HG03342 (cell line): ENCODE measurements at regions not wholly inside any gene's neighbourhood (a gene's known extent, or its start where the extent isn't known, plus 50 kb on each side); places are given as distances from the start of the nearest gene placed in this dataset.
"Not testable (repeated sequence)": the region's sequence is repeated elsewhere in the genome, so short reads cannot be mapped to it uniquely, and the experiment has no call there.

Source experiments
- ATAC-seq: cut with Tn5 transposase; IDR thresholded peaks from one replicate; pipeline ENCODE4 v1.9.1; 2021; ENCODE audit warnings: mild to moderate bottlenecking, moderate library complexity; ENCODE audit not compliant: unreplicated experiment

DNA sequence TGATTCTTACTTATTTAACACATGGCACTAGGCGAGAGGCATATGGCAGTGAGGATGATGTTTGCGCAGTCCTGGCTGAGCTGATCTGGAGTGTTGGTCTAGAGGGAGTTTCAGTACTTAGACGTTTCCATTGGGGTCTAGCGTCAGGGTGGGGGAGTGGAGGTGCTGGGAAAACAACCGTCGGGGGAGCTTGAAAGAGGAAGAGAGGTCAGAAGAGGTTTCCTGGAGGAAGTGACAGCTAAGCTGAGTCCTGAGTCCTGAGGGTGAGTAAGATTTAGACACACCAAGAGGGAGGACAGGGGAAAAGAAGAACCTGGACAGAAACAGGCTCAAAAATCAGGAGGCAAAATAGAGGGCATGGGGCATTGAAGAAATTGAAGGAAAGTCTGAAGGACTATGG is 81.4 kb downstream of the ALOX5AP start:
- no peak for ATAC-seq

DNA sequence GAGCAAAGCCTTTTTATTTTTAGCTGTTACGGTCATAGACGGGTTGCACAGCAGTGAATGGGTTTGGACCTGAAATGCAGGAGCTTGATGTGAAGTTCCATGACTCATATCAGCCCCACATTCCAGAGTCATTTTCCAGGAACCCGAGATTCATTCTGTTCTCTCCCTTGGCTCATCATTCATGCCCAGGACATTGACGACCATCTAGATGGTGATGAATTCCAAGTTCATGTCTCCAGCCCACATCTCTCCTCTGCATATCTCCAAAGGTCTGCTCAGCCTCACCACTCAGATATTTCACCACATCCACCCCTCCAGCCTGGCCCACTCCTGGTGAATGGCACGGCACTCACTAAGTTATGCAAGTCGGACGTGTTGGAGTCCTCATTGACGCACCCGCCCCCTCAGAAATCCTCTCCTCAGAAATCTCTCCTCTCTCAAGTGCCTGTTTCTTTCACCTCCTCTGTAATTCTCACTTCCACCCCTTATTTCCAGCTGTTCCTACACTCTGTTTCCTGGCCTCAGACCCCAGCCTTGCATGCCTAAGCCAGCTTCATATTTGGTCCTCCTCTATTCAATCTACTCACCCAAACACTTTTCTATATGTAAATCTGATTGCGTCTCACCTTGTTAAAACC is 83.1 kb downstream of the ALOX5AP start:
- ATAC-seq, result no peak

DNA sequence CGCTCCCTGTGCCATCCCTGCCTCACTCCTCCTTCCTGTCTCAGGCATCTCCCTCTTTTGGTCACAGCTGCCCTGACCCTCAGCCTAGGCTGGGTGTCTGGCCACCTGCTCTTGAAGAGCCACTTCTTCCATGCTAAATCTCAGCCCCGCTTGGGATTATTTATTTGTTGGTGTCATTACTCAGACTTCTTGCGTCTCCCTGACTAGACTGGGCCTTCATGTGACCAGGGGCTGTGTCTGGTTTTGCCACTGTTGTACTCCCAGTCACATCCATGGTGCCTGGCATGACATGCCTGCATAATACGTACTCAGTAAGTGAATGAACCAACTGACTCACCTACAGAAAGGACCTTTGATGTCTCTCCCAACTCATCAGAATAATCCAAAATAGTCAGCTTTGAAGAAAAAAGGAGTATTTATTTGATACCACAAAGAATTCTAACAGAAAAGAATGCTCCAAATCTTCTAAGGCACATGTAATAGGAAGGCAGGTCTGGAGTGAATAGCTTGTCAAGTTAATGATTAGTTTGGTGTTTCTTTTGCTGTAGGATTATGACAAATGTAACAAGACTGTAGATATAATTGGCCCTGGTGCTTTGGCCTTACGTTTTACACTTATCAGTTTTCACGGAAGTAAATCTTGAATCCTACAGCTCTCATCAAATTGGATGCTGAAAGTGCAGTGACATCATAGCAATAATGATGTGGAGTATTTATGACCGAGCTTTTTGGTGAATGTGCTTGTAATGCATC is 84.0 kb downstream of the ALOX5AP start:
- ATAC-seq, result no peak

DNA sequence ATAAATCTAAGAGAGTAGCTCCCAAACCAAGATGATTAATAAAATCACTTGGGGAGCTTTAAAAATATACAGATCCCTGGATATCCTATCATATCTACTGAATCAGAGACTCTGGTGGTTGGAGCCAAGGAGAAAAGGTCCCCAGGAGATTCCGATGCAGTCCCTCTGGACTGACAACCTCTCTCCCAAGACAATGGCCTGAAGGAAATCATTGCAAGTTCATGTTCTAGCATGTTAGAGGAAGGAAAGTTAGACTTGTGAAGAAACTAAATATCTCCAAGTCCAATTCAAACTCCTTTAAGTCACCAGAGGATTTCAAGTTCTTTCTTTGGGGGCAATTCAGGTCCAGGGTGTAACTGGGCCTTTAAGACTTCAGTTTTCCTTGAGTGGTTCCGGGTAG is 84.7 kb upstream of the MEDAG start:
- no peak for ATAC-seq

DNA sequence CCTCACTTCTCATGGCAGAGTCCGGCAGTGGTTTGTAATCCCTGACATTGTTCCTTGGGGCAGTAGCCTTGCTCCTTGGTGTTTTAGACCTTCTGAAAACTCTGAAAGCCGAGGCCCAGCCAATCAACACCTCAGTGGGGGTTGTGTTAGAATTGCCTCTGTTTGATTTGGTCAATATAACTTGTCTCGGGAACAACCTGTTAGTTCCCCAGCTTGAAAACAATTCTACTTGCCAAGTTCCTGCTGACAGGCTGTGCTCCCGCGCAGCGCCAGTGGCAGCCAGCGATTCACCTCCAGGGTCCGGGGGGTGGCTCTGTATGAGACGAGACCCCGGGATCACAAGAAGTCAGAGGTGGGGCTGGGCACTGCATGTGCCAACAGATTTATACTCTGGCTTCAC is 81.4 kb upstream of the MEDAG start:
- no peak for ATAC-seq

DNA sequence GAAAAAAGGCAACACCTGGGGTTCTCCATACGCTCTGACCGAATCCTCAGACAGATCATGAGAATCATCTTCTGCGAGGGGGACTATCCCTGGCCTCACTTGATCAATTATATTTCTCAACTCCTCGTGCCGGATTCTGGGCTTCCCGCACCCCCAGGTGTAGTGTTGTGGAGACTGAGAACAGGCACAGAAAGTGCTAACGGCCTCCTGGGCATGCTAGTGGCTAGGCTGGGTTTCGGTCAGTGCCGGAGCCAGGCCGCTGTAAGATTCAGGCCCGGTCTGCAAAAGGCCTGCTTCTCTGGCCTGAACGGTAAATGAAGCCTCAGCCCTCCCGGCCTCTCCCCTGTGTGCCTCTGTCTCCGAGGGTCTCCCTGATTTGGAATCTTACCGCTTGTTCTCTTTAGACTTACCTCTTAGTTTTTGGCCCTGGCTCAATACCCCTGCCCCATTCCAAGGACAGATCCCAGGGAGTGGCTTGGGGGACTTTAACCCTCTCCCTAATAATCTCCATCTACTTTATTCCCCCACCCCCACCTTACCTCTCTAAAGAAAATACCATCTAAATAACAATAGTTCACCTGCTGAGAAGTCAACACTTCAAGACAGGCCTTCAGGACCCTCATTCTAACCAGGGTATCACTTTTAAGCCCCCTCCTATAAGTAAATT is 79.0 kb upstream of the MEDAG start:
- ATAC-seq, result no peak

DNA sequence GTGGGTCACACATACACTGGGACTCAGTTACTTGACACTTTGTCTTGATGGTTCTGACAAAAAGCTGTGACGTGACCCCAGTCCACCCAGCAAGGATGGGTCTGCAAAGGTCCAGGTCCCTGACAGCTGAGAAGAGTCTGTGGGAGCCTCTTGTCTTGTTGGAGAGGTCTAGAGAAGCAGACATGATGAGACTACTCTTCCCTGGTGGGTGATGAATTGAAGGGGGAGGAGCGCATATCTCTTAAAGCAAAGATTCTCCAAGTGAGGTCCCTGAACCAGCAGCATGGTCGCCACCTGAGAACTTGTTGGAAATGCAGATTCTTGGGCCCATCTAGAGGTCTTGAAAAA is 78.5 kb upstream of the MEDAG start:
- ATAC-seq, result no peak

DNA sequence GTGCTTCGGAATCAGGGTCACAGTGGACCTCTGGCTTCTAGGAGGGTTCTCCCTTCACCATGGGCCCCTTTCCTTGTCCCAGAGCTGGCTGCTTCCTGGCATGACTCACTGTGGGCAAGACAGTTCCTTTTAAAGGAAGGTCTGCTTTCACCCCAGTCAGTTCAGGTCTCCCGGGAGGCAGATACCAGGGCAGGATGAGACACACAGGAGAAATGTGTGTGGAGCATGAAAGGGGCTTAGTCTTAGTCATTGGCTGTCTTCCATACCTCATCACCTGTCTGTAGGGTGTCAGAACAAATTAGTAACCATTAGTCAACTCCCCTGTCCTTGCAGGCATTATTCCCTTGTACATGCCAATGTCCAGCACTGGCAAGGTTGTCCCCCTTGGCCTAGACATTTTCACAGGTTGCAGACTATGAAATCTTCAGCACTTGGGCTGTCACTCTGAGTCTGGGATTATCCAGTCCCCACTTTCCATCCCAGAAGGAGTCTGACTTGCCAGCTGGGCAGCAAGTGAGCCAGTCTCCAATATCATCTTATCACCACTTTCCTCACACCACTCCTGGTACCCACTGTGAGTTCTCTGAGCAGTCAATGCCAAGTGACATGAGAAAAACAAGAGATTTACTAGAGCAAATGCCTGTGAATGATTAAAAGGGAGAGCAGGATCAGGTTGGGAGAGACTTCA is 76.8 kb upstream of the MEDAG start:
- ATAC-seq, result no peak

DNA sequence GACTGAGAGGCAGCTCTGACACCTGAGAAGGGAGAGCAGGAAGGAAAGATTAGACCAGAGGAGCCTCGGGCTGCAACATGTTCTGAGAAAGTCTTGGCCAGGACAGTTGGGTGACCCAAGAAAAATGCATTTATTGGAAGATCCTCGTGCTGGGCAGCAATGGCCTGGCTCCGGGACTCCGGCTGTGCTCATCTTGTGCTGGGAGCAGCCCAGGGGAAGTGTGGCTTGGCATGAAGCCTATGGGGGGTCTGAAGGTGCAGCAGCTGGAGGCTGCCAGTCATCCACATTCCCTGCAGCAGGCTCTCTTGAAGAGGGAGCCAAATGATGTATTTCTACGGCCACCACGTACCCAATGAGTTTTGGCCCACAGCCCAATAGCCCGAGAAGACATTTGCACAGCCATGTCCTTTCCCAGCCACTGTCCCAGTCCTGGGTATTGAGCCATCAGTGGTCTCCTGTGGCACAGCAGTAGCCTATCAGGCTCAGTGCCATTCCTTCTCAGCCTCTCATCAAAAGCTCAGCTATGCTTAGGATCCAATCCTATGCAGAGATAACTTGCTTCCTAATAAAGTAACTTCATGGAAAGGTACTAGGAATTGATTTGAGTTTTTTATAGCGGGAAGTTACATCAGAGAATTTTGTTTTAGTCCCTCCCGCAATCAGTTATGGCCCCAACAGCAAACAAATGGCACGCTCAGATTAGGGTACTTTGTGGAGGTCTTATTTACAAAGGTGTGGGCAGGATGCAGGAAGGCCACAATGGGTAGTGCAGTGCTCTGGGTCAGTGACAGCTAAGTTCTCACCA is 76.0 kb upstream of the MEDAG start:
- ATAC-seq, result no peak

DNA sequence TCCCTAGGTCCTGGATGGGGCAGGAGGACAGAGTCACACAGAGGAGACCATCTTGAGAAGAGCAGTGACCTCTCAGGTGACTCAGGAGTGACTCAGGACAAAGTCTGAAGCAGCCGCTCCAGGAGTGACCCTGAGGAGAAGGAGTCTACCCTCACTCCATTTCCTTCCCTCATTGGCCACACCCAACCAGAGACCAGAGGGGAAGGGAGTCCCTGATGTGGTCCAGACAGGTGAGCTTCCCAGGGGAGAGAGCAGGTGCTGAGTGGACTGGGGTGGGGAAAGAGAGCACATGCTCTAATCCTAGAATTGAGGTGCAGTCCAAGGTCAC is 75.5 kb upstream of the MEDAG start:
- no peak for ATAC-seq

DNA sequence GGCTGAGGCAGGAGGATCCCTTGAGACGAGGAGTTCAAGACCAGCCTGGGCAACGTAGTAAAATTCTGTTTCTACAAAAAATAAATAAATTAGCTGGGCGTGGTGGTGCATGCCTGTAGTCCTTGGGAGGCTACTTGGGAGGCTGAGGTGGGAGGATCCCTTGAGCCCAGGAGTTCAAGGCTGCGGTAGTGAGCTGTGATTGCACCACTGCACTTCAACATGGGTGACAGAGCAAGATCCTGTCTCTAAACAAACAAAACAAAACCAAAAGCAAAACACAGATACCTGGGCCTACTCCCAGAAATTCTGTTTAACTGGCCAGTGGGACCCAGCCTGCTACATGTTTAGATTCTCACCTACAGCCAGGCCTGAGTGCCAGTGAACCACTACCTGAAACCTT is 74.6 kb upstream of the MEDAG start:
- no peak for ATAC-seq

DNA sequence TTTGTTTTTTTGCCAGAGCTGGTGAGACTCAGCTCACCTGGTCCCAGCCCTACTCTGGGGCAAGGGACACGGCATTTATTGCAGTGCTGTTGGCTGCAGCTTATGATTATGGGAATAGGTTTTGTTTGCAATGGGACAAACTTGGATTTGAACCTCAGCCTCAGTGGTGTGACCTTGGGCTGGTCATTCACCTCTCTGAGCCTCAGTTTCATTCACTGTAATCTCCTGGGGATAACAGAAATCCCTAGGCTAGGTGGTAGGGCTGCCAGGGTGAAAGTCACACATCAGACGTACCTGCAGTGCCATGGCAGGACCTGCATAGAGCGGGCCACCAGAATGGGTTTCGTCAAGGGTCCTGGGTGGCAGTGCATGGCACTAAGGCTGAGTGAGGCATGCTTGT is 73.7 kb upstream of the MEDAG start:
- ATAC-seq, result no peak

DNA sequence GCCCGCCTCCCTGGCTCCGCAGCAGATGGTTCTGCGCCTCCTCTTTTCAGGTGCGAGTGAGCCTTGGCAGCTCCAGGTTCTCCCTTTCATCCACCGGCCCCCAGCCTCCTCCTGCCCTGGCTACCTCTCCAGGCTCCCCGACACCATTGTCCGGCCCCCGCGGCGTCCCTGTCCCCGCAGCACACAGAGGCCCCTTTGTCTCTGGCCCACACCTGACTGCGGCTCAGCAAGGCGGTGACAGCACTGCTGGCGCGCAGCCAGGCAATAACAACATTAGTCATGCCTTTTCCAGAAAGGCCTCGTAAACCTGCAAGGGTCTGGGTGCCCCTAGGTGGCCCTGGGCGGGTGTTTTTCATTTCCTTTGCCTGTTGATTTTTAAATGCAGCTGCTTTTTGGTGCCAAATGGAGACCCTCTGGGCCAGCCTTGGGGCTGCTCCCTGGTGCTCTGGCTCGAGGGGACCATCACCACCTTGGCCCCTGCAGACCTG is 73.2 kb upstream of the MEDAG start:
- ATAC-seq, result no peak

DNA sequence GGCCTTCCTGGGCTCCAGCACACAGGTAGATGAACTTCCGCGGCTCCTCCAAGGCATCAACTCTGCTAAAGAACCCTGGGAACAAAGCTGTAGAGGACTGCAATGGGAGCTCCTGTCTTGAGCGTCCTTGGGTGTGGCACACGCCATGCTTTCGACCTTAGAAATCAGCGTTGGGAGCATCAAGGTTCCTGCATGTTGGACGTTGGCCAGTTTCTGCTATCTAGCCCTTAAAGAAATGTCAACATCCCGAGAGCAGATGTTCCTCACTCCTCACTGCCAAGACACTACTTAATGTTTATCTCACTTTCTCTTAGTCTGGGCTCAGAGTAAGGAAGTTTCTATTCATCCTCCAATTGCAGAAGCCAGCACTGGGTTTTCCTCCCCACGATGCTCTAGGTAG is 70.6 kb upstream of the MEDAG start:
- no peak for ATAC-seq

DNA sequence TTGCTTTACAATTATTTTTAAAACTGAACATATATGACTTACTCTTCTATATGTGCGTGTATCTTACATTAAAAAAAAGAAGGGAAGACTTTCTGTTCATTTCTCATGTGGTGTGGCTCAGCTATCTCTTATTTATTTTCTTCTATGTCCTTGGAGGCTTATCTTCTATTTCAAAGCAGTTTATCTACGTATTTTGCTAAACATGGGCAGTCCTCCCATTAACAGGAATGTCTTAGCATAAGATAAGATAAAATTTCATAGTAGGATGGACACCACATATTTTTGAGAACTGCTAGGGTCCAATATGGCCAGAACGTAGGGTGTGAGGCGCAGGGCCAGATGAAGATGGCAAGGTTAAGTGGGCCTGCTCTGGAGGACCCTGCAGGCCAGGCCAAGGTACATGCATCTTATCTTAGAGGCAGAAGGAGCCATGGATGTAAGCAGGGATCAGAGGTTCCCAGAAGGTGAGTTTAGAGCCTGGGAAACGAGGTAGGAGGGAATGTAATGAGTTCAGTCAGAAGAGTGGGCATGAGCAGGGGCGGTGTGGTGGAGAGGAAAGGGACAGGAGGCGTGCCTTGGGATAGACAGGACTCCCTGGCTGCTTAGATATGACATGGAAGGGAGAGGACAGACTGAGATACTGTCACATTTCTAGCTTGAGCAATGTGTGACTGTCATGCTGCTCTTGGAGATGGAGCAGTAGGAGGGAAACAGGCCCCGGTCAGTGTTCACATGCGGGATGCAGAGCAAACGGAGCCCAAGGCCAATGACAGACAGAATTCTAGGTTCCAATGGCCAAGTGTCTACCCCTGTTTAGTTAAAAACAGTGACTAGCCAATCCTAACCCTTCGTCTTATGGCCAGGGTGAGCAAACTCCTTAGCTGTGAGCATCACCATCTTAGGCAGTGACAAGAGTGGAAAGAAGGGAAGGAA is 68.6 kb upstream of the MEDAG start:
- ATAC-seq, result no peak

DNA sequence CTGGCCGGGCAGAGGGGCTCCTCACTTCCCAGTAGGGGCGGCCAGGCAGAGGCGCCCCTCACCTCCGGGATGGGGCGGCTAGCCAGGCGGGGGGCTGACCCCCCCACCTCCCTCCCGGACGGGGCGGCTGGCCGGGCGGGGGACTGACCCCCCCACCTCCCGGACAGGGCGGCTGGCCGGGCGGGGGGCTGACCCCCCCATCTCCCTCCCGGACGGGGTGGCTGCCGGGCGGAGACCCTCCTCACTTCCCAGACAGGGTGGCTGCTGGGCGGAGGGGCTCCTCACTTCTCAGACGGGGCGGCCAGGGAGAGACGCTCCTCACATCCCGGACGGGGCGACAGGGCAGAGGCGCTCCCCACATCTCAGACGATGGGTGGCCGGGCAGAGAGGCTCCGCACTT is 66.4 kb upstream of the MEDAG start:
- not testable (repeated sequence) for ATAC-seq

DNA sequence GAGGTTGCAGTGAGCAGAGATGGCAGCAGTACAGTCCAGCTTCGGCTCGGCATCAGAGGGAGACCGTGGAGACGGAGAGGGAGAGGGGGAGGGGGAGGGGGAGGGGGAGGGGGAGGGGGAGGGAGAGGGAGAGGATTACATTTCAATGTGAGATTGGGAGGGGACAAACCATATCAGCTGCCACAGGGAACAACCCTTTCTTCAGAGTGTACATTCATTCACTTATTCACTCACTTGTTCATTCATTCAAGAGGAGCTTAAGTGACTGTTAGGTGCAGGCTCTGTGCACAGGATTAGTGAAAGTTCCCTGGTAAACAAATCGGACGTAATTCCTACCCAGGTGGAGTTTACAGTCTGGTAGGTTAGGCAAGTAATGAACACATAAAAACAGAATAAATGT is 65.6 kb upstream of the MEDAG start:
- no peak for ATAC-seq

DNA sequence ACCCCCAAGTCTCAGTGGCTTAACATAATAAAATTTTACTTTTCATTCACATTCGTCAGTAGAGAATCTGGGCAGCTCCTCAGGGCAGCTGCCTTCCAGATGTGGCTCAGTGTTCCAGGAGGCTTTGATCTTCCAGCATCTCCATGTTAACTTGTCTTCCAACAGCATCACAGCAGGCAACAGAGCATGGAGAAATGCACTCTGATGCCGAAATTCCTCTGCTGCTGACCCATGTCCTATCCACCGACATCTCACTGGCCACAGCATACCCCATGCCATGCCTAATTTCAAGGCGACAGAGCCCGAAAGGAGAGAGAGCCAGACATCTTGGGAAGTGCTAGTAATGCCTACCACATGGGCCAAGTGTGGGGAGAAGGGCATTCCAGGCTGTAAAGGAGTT is 64.9 kb upstream of the MEDAG start:
- ATAC-seq, result no peak

DNA sequence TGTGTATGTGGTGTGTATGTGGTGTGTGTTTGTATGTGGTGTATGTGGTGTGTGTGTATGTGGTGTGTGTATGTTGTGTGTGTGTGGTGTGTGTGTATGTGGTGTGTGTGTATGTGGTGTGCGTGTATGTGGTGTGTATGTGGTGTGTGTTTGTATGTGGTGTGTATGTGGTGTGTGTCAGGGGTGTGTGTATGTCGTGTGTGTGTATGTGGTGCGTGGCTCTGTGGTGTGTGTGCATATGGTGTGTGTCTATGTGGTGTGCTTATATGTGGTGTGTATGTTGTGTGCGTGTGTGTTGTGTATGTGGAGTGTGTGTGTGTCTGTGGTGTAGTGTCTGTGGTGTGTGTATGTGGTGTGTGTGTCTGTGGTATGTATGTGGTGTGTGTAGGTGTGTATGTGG is 62.5 kb upstream of the MEDAG start:
- ATAC-seq, result no peak
